GM12872 (cell line): ENCODE measurements at regions not wholly inside any gene's neighbourhood (a gene's known extent, or its start where the extent isn't known, plus 50 kb on each side); places are given as distances from the start of the nearest gene placed in this dataset.

ENCODE experiments used
- CTCF ChIP-seq: IDR thresholded peaks from 3 replicates; pipeline ENCODE4 v1.5.1; 2011; ENCODE audit warnings: low read depth, mild to moderate bottlenecking, low read length, moderate library complexity; ENCODE audit not compliant: insufficient read depth

DNA sequence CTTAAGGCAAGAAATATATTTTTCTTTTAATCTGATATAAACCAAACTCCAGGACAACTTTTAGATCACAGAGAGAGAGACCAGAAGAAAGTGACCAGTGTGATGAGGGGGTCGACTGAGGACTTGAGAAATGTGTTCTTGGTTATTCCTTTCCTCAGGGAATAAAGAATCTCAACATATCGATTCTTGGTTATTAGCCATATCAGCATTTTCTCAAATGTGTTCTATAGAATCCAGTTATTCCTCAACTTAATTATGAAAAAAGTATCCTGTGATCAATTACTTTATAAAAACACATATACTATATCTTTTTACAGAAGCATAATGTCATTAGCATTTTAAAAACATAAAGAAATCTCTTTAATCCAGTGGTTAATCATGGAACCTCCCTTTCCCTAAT lies 222.1 kb upstream of the FAM3C start:
- no peak for TF ChIP-seq CTCF

DNA sequence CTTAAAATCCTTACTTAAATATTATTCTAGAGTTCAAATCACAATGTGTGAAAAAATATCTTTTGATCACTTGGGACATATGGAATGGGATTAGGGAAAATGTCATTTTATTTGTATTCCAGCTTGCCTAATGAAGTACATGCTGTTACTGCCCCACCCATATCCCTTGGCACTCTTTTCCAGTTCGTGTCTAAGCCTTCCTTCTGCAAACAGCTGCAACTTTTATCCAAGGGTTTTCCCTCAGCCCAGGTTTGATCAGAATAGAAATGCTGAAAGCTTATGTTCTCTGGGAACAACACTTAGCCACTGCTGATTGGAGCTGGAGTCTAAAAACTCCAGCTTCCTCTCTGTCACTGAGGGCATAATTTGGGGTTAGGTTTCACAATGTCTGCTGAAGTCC lies 214.1 kb upstream of the FAM3C start:
- no peak for TF ChIP-seq CTCF

DNA sequence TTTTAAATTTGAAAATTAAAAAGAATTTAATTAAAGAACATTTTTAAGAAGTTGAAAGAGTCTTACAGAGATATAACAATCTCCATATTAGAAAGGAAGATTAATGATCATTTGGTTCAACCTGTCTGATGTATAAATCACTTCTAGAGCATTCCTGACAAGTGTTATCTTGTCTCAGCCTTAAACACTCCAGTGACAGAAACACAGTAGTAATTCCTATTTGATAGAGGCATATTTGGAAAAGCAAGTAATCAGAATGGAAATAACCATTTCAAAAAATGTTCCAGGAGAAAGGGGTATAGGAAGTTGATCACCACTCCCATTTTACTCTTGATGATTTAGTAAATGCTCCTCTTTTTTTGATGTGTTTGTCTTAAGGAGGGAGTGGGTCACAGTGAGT lies 213.1 kb upstream of the FAM3C start:
- no peak for TF ChIP-seq CTCF

GRCh38 chr7:121608785-121609184 lies 212.7 kb upstream of the FAM3C start:
- no peak for TF ChIP-seq CTCF

DNA sequence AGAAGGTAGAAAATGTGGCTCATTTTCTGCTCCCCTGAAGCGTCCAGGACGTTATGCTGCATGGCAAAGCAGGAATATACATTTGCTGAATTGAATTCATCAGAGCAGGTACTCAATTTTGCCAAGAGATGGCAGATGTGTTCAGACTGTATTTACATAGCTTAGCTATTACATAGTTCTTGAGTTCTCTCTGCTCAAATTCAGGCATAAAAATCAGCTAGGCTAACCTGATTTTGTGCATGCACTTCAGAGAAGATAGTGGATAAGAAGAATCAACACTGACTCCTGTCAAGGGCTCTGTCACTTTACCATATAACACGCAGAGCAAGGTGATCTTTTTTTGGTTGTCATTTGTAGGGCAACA lies 209.2 kb upstream of the FAM3C start:
- no peak for TF ChIP-seq CTCF

DNA sequence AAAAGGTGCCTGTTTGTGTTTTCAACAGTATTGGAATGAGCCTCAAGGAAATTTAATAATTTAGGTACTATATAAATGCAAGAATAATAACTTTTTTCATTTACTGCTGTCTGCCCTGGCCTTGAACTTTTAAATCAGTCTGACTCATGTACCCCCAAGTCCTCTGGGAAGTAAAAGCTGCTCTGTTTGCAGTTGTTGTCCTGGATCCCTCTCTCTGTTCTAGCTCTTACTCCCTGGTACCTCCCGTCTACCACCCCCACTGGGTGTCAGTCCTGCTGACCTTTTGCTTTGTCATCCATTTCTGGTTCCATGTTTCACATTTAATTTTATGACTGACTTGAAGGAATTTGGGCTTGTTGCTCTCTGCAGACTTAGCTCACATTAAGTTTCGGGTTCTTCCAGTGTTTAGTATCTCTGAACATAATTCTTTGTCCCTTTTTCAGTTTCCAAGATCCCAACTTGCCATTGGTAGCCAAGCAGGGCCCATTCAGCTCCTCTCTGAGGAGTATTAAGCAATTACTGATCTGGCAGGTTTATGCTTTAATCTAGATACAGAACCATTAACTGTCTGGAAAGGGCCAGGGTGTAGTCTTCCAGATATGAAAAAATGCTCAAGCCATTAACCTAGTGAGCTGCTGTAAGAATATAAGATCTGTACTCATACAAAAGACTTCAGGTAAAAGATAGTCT lies 208.7 kb upstream of the FAM3C start:
- TF ChIP-seq CTCF = no peak

DNA sequence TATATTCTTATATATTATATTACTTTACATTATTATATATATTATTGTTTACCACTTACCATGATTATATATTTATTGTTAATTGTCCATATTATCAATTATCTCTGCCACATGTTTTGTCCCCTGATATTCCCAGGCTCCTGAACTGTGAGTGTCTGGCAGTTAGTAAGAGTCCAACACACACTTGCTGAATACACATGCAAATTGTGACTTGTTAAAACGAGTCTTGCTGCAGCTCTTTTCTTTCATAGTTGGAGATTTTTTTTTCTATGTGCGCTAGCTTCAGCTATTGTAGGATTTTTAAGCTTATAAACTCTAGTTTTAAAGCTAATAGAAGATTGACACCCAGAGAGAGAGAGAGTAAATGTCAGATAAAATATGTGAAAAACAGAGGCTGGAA lies 207.8 kb upstream of the FAM3C start:
- no peak for TF ChIP-seq CTCF
